MV-4-11 (cell line): ENCODE measurements at regions not wholly inside any gene's neighbourhood (a gene's known extent, or its start where the extent isn't known, plus 50 kb on each side); places are given as distances from the start of the nearest gene placed in this dataset.

Experiments used
- DNase-seq: peaks from one replicate; lab custom pipeline; 2025; lab: John Stamatoyannopoulos, UW

GRCh38 chr2:14342313-14342712 lies 290.2 kb upstream of the LRATD1 start:
- DNase-seq, result no peak

- DNase-seq, result no peak
Observed at GRCh38 chr2:14344355-14344754, 288.2 kb upstream of the LRATD1 start.

GRCh38 chr2:14348247-14348646 lies 284.3 kb upstream of the LRATD1 start:
- peak; percentile 54 for DNase-seq

GRCh38 chr2:14350856-14351255 lies 281.7 kb upstream of the LRATD1 start:
- peak; percentile 25 for DNase-seq

GRCh38 chr2:14352067-14352466 lies 280.4 kb upstream of the LRATD1 start:
- no peak for DNase-seq

GRCh38 chr2:14354231-14354630 lies 278.3 kb upstream of the LRATD1 start:
- no peak for DNase-seq

GRCh38 chr2:14355102-14355501 lies 277.4 kb upstream of the LRATD1 start:
- no peak for DNase-seq

GRCh38 chr2:14358339-14358738 lies 274.2 kb upstream of the LRATD1 start:
- no peak for DNase-seq

GRCh38 chr2:14358774-14359173 lies 273.7 kb upstream of the LRATD1 start:
- peak; percentile 24 for DNase-seq

GRCh38 chr2:14363137-14363536 lies 269.4 kb upstream of the LRATD1 start:
- DNase-seq, result no peak

- peak; percentile 50 for DNase-seq
Observed at GRCh38 chr2:14363976-14364375, 268.5 kb upstream of the LRATD1 start.

GRCh38 chr2:14364471-14364870 lies 268.0 kb upstream of the LRATD1 start:
- DNase-seq, result no peak

- peak; percentile 90 for DNase-seq
Observed at GRCh38 chr2:14385043-14385442, 247.5 kb upstream of the LRATD1 start.

GRCh38 chr2:14387332-14387731 lies 245.2 kb upstream of the LRATD1 start:
- no peak for DNase-seq

- DNase-seq, result no peak
Observed at GRCh38 chr2:14388724-14389123, 243.8 kb upstream of the LRATD1 start.

- no peak for DNase-seq
Observed at GRCh38 chr2:14396533-14397083, 235.9 kb upstream of the LRATD1 start.

- no peak for DNase-seq
Observed at GRCh38 chr2:14398641-14399040, 233.9 kb upstream of the LRATD1 start.

GRCh38 chr2:14401873-14402272 lies 230.6 kb upstream of the LRATD1 start:
- no peak for DNase-seq

- no peak for DNase-seq
Observed at GRCh38 chr2:14408695-14409094, 223.8 kb upstream of the LRATD1 start.

GRCh38 chr2:14417551-14417950 lies 215.0 kb upstream of the LRATD1 start:
- DNase-seq, result no peak

GRCh38 chr2:14418115-14418514 lies 214.4 kb upstream of the LRATD1 start:
- peak; percentile 83 for DNase-seq

GRCh38 chr2:14420851-14421250 lies 211.7 kb upstream of the LRATD1 start:
- DNase-seq, result peak; percentile 7

- no peak for DNase-seq
Observed at GRCh38 chr2:14422426-14422825, 210.1 kb upstream of the LRATD1 start.

GRCh38 chr2:14423145-14423906 lies 209.2 kb upstream of the LRATD1 start:
- DNase-seq, result no peak
